ENCODE measurements at regions not wholly inside any gene's neighbourhood (a gene's known extent, or its start where the extent isn't known, plus 50 kb on each side); places are given as distances from the start of the nearest gene placed in this dataset.

DNA sequence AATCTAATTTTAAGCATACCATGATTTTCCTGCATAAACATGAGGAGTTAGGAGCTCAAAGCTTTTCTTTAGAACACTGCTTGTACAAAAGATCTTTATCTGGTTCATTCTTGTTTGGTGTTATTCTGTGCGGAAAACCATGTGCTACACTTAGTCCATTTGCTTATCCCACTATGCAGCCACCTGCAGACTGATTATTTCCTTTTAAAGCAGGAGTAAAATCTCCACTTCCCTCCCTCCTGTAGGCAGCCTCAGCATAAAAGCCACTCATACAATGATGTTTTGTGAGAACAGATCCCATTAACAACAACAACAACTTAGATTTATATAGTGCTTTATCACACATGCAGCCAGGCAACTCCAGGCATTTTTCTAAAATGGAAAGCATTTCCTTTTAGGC, 355.3 kb upstream of the NEGR1 start:
- Histone ChIP-seq H3K27me3 (no peaks in the 10 kb centered on the region), H3K4me3 (no peak overlapping the region), H3K4me1 (ENCODE audit: insufficient read depth) (peaks cover 1% of the 10 kb centered on the region), H3K9me3 (no peaks in the 10 kb centered on the region), H3K36me3 (no peaks in the 10 kb centered on the region), H3K27ac (no peak overlapping the region)
- no peak for DNase-seq
- intact Hi-C loops (cut with DNase I): no loop called here
- TF ChIP-seq EP300 (IDR thresholded peaks at IDR 0.05) (no peak), POLR2A (IDR thresholded peaks at IDR 0.05) (no peak)
- TF ChIP-seq, protein P1, sequence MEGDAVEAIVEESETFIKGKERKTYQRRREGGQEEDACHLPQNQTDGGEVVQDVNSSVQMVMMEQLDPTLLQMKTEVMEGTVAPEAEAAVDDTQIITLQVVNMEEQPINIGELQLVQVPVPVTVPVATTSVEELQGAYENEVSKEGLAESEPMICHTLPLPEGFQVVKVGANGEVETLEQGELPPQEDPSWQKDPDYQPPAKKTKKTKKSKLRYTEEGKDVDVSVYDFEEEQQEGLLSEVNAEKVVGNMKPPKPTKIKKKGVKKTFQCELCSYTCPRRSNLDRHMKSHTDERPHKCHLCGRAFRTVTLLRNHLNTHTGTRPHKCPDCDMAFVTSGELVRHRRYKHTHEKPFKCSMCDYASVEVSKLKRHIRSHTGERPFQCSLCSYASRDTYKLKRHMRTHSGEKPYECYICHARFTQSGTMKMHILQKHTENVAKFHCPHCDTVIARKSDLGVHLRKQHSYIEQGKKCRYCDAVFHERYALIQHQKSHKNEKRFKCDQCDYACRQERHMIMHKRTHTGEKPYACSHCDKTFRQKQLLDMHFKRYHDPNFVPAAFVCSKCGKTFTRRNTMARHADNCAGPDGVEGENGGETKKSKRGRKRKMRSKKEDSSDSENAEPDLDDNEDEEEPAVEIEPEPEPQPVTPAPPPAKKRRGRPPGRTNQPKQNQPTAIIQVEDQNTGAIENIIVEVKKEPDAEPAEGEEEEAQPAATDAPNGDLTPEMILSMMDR (IDR thresholded peaks at IDR 0.05): no peak
- WGBS, 3 donors: 79 to 95% (median 94%) methylated on average over 1 of the region's 1 CpG

DNA sequence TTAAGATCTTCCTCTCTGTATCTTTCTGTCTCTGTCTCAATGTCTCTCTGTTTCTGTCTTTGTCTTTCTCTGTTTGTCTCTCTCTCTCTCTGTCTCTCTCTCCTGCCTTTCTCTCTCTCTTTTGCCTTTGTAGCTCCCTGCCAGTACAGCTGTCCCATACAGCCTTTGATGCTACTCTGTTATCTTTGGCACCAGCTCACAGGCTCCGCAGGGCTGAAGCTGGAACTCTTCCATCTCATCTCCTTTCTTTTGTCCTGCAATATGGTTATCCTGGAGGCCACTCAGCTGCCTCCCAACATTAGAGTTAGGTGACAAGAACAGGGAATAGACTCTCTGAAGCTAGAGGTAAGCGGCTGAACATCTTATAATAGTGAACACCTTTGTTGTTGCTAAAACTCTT, 354.3 kb upstream of the NEGR1 start:
- intact Hi-C loops (cut with DNase I): no loop called here
- no peak for TF ChIP-seq POLR2A (IDR thresholded peaks at IDR 0.05)
- no peak for TF ChIP-seq EP300 (IDR thresholded peaks at IDR 0.05)
- TF ChIP-seq, protein P1 (IDR thresholded peaks at IDR 0.05): no peak
- Histone ChIP-seq H3K27me3 (no peaks in the 10 kb centered on the region), H3K36me3 (no peaks in the 10 kb centered on the region), H3K4me1 (ENCODE audit: insufficient read depth) (peaks cover 1% of the 10 kb centered on the region), H3K9me3 (no peaks in the 10 kb centered on the region), H3K27ac (no peak overlapping the region), H3K4me3 (no peak overlapping the region)
- WGBS, 3 donors: 45 to 50% (median 47%) methylated on average over 2 of the region's 2 CpGs
- DNase-seq: no peak

DNA sequence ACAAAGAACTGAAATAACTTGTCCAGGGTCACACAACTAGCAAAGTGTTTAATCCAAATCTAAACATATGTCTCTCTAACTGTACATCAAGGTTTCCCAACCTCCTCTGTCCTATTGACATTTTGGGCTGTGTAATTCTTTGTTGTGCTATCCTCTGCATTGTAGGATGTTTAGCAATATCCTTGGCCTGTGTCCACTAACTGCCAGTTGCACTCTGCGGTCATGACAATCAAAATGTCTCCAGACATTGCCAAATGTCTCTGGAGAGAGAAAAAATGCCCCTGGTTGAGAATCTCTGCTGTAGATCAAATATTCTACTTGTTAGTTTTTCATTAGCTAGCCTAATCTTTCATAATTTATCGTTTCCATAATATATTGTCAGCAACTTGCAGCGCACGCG, 353.4 kb upstream of the NEGR1 start:
- 46 to 60% (median 59%) methylated on average over 5 of the region's 5 CpGs for WGBS, 3 donors
- intact Hi-C loops (cut with DNase I): no loop called here
- DNase-seq: no peak
- TF ChIP-seq EP300 (IDR thresholded peaks at IDR 0.05): no peak
- TF ChIP-seq, protein P1 (IDR thresholded peaks at IDR 0.05): no peak
- no peak for TF ChIP-seq POLR2A (IDR thresholded peaks at IDR 0.05)
- Histone ChIP-seq H3K4me3 (no peak overlapping the region), H3K27me3 (no peaks in the 10 kb centered on the region), H3K9me3 (no peaks in the 10 kb centered on the region), H3K4me1 (ENCODE audit: insufficient read depth) (peaks cover 1% of the 10 kb centered on the region), H3K27ac (no peak overlapping the region), H3K36me3 (no peaks in the 10 kb centered on the region)

DNA sequence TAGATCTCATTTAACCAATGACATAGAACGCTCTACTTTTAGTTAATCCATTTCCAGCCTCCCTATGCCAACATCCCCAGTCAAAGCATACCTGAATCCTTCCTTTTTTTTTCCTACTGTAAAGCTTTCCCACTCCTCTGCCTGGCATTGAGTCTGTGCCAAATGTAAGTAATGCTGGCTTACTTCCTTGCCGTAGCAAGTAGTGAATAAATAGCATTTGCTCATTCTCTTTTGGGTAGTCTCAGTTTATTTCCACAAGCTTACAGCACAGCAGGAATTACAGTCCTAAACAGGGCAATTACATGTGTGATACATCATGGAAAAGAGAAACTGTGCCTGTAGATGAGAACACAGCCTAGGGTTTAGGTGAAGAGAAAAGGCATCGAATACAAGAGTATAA, 352.6 kb upstream of the NEGR1 start:
- no peaks in the 10 kb centered on the region for H3K9me3 ChIP-seq
- 84 to 90% (median 90%) methylated on average over 3 of the region's 3 CpGs for WGBS, 3 donors
- H3K4me3 ChIP-seq: no peak overlapping the region
- TF ChIP-seq POLR2A (IDR thresholded peaks at IDR 0.05): no peak
- no peak for TF ChIP-seq EP300 (IDR thresholded peaks at IDR 0.05)
- TF ChIP-seq, protein P1 (IDR thresholded peaks at IDR 0.05): no peak
- DNase-seq: no peak
- intact Hi-C loops (cut with DNase I): no loop called here
- no peaks in the 10 kb centered on the region for H3K27me3 ChIP-seq
- H3K4me1 ChIP-seq (ENCODE audit: insufficient read depth): peaks cover 1% of the 10 kb centered on the region
- no peaks in the 10 kb centered on the region for H3K36me3 ChIP-seq
- no peak overlapping the region for H3K27ac ChIP-seq

DNA sequence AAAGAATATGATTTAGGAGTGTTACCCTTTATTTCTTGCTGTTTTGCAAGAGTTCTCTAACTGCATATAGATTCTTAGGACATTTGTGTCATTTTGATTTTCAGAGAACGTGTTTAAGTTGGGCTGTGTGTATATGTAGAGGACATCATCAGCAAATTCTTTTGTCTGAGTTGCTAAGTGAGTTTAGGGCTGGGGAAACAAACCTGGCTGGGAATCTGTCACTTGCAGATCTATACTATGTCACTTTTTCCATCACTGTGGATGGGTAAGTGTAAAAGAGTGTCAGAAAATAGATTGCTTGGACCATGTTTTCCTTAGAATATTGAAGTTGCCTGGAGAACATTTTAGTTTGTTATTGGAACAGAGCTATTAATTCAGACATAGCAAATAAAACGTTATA, 349.1 kb upstream of the NEGR1 start:
- intact Hi-C loops (cut with DNase I): no loop called here
- Histone ChIP-seq H3K4me3 (no peak overlapping the region), H3K27me3 (no peaks in the 10 kb centered on the region), H3K4me1 (ENCODE audit: insufficient read depth) (no peaks in the 10 kb centered on the region), H3K27ac (no peak overlapping the region), H3K36me3 (no peaks in the 10 kb centered on the region), H3K9me3 (no peaks in the 10 kb centered on the region)
- no peak for TF ChIP-seq EP300 (IDR thresholded peaks at IDR 0.05)
- TF ChIP-seq, protein P1 (IDR thresholded peaks at IDR 0.05): no peak
- TF ChIP-seq POLR2A (IDR thresholded peaks at IDR 0.05): no peak
- 68 to 83% (median 68%) methylated on average over 2 of the region's 2 CpGs for WGBS, 3 donors
- DNase-seq: no peak

Data from ovary (tissue), 7 donors.